Erythroblast (primary cell): ENCODE measurements at regions not wholly inside any gene's neighbourhood (a gene's known extent, or its start where the extent isn't known, plus 50 kb on each side); places are given as distances from the start of the nearest gene placed in this dataset.

Source experiments
- GATA1 ChIP-seq: IDR thresholded peaks from 2 replicates; pipeline ENCODE4 v1.6.1; 2011; ENCODE audit warnings: low read depth, mild to moderate bottlenecking, control low read depth, low read length, moderate library complexity
- POLR2A ChIP-seq: IDR thresholded peaks from 2 replicates; pipeline ENCODE4 v1.6.1; 2011; ENCODE audit warnings: mild to moderate bottlenecking, low read length

GRCh38 chr1:60170709-60171108, 97.1 kb upstream of the C1orf87 start:
- no peak for TF ChIP-seq POLR2A
- no peak for TF ChIP-seq GATA1
